GM19328 (cell line): ENCODE measurements at regions not wholly inside any gene's neighbourhood (a gene's known extent, or its start where the extent isn't known, plus 50 kb on each side); places are given as distances from the start of the nearest gene placed in this dataset.

Experiments
- ATAC-seq: cut with Tn5 transposase; IDR thresholded peaks from one replicate; pipeline ENCODE4 v1.9.1; 2021; ENCODE audit warnings: mild to moderate bottlenecking, moderate library complexity; ENCODE audit not compliant: unreplicated experiment

- ATAC-seq: no peak
These were observed 737.5 kb upstream of the NDST4 start for GRCh38 chr4:115850799-115851509.

- ATAC-seq: no peak
These were observed 730.8 kb upstream of the NDST4 start for GRCh38 chr4:115844180-115844579.

GRCh38 chr4:115841871-115842270 lies 728.5 kb upstream of the NDST4 start:
- no peak for ATAC-seq

GRCh38 chr4:115834441-115834840 lies 721.0 kb upstream of the NDST4 start:
- no peak for ATAC-seq

GRCh38 chr4:115824630-115825029 lies 711.2 kb upstream of the NDST4 start:
- no peak for ATAC-seq

- ATAC-seq: no peak
These were observed 690.4 kb upstream of the NDST4 start for GRCh38 chr4:115803825-115804224.

GRCh38 chr4:115790812-115791211 lies 677.4 kb upstream of the NDST4 start:
- ATAC-seq: no peak

GRCh38 chr4:115781528-115782146 lies 668.2 kb upstream of the NDST4 start:
- no peak for ATAC-seq

- no peak for ATAC-seq
These were observed 667.4 kb upstream of the NDST4 start for GRCh38 chr4:115780835-115781234.

GRCh38 chr4:115780268-115780667 lies 666.8 kb upstream of the NDST4 start:
- no peak for ATAC-seq

- no peak for ATAC-seq
These were observed 656.7 kb upstream of the NDST4 start for GRCh38 chr4:115770046-115770543.

GRCh38 chr4:115769396-115769795 lies 656.0 kb upstream of the NDST4 start:
- ATAC-seq: no peak

GRCh38 chr4:115763051-115763450 lies 649.6 kb upstream of the NDST4 start:
- no peak for ATAC-seq

GRCh38 chr4:115759231-115759630 lies 645.8 kb upstream of the NDST4 start:
- ATAC-seq: no peak

- no peak for ATAC-seq
These were observed 636.0 kb upstream of the NDST4 start for GRCh38 chr4:115749404-115749803.

- ATAC-seq: no peak
These were observed 627.4 kb upstream of the NDST4 start for GRCh38 chr4:115740806-115741205.

- no peak for ATAC-seq
These were observed 616.4 kb upstream of the NDST4 start for GRCh38 chr4:115729739-115730266.

- no peak for ATAC-seq
These were observed 610.2 kb upstream of the NDST4 start for GRCh38 chr4:115723621-115724020.

- no peak for ATAC-seq
These were observed 607.2 kb upstream of the NDST4 start for GRCh38 chr4:115720611-115721010.

GRCh38 chr4:115711575-115711974 lies 598.2 kb upstream of the NDST4 start:
- no peak for ATAC-seq

GRCh38 chr4:115688961-115689360 lies 575.5 kb upstream of the NDST4 start:
- ATAC-seq: no peak

GRCh38 chr4:115687052-115687755 lies 573.8 kb upstream of the NDST4 start:
- ATAC-seq: no peak
